ENCODE measurements at regions not wholly inside any gene's neighbourhood (a gene's known extent, or its start where the extent isn't known, plus 50 kb on each side); places are given as distances from the start of the nearest gene placed in this dataset.

GRCh38 chr10:113967126-113967525, 76.5 kb upstream of the ADRB1 start:
- DNase-seq (ENCODE audit: low spot score): no peak

- no peak for DNase-seq (ENCODE audit: low spot score)
Measured at GRCh38 chr10:113970641-113971040, 73.0 kb upstream of the ADRB1 start.

DNA sequence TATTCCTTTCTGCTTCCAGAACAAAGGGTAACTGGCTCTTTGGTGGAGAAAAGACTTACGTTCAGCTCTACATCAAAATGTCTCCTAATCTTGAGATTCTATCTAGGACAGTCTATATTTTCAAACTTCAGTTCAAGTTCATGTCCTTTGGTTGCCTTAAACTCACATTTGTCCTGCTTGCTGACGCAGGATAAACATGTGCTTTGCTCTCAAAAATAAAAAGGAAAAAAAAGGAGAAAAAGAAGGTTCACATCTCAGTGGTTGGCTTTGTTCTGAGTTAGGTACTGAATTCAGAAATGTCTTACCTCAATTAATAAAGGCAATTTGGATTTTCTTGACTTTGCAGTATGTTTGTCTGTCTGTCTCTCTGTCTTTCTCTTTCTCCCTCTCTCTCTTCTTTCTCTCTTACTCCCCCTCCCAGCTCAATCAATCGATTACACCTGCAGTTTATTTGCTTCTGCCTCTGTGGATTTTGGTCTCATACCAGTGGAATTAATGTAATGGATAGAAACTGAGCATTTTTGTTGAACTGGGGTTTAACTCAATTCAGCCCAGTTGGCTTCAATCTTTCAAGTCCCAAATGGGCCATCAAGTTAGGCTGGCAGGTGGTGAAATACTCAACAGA, 72.2 kb upstream of the ADRB1 start:
- DNase-seq (ENCODE audit: low spot score): no peak

DNA sequence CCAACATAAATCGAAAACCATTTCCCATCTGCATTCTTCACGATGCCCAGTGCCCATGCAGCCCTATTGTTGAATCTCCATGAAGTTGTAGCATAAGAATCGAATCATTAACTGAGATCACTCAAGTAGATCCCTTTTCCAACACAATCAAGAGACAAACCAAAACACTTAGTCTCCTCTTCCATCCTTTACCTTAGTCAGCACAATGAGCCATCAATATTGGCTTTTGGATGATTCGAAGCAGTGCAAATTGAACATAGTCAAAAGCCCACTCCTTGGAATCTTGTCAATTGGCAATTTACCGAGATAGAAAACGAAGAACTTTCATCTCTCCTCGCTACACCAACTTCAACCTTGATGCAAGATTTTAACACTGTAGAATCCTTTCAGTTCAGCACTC, 66.5 kb upstream of the ADRB1 start:
- no peak for DNase-seq (ENCODE audit: low spot score)

DNA sequence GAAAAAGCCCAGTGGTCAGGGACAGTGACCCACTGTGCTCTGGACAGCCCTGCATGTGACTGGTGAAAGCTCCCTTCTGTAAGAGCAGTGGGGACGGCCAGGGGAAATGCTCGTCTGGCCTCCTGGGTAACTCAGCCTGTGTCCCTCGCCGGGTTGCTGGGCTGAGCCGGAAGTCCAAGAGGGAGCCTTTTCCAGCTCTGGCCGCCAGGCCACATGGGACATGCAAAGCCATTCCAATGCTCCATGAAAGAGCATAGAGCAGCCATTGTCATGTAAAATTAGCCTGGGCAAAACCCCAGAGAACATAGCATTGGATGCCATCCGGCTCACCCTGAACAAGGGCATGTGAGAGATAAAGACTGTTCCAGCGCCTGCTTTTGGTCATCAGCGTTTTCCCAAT, 64.9 kb upstream of the ADRB1 start:
- DNase-seq (ENCODE audit: low spot score): no peak

DNA sequence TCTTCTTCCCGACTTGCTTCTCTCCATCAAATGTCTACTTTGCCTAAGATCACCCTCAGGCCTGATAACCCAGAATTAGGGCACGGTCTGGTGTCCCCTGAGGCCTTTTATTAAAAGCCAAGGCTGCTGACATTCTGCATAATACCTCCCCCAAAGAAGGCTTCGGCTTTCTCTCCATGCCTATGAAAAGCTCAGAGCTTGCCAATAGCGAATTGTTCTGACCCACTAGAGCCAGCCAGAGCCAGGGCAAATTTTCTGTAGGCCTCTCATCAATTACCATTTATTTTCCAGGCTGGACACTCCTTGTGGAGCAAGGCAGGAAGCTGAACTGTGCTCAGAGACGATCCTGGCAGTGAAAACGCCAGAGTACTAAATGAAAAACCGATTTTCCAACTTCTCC, 64.3 kb upstream of the ADRB1 start:
- DNase-seq (ENCODE audit: low spot score): no peak

GRCh38 chr10:113980408-113981087, 63.1 kb upstream of the ADRB1 start:
- peak; percentile 7 for DNase-seq (ENCODE audit: low spot score)

DNA sequence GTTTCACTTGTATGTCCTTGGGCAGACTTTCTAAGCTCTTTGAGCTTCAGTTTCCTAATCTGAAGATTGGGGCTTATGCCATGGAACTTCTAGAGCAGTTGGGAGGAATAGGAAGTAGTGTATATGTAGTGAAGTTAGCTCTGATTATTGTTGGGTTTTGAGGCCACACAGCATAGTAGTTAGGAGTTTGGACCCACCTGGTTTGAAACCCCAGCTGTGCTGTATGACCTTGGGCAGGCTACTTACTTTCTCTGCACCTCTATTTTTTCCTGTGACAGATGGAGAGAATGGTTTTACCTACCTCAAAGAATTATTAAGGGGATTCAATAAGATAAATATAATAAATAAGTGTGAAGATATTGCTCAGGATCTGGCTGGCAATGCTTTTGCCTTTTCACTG, 61.4 kb upstream of the ADRB1 start:
- no peak for DNase-seq (ENCODE audit: low spot score)

GRCh38 chr10:113982769-113983168, 60.9 kb upstream of the ADRB1 start:
- no peak for DNase-seq (ENCODE audit: low spot score)

DNA sequence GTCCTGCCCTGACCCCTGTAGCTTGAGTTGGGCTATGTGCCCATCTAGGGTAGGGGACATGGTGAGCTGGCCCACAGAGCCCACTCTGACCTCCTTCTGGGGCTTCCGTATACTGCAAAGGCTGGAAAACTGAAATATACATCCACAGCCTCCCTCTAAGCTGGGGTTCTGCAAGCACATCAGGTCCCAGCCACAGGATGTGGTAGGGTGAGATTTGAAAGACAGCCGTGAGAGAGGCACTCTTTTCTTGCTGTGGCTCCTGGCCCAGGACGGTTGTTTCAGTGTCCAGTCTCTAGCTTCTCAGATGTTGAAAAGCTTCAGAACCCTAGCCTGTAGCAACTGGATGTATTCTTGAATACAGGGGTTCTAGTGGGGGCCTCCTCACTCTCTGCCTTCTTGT, 60.1 kb upstream of the ADRB1 start:
- DNase-seq (ENCODE audit: low spot score): no peak

- DNase-seq (ENCODE audit: low spot score): no peak
Measured at GRCh38 chr10:113985297-113985844, 58.3 kb upstream of the ADRB1 start.

DNA sequence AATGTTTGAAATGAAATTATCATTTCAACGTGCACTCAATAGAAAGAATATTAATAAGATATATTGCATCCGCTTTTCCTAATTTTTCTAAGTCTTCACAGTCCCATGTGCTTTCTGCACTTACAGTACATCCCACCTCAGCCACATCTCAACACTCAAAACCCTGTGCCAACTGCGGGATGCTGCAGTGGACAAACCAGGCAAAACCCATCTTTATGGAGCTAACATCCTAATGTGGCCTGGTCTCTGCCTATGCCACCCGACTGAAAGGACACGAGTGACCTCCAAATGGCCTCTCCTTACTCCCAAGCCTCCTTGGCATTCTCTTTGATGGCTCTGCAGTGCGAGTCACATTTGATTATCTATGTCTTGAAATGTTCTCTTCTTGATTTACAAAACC, 57.4 kb upstream of the ADRB1 start:
- no peak for DNase-seq (ENCODE audit: low spot score)

DNA sequence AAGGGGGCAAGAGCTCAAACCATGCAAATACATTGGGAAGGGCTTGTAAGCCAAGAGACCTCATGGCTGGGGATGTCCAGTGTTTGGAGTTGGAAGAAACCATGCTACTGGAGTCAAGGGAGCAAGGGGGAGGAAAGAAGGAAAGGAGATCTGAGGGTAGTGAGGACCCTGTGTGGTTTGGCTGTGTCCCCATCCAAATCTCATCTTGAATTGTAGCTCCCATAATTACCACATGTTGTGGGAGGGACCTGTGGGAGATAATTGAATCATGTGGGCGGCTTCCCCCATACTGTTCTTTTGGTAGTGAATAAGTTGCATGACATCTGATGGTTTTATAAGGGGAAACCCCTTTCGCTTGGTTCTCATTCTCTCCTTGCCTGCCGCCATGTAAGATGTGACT, 56.5 kb upstream of the ADRB1 start:
- no peak for DNase-seq (ENCODE audit: low spot score)

GRCh38 chr10:113987805-113988204, 55.9 kb upstream of the ADRB1 start:
- DNase-seq (ENCODE audit: low spot score): no peak

GRCh38 chr10:113988535-113988934, 55.1 kb upstream of the ADRB1 start:
- DNase-seq (ENCODE audit: low spot score): no peak

DNA sequence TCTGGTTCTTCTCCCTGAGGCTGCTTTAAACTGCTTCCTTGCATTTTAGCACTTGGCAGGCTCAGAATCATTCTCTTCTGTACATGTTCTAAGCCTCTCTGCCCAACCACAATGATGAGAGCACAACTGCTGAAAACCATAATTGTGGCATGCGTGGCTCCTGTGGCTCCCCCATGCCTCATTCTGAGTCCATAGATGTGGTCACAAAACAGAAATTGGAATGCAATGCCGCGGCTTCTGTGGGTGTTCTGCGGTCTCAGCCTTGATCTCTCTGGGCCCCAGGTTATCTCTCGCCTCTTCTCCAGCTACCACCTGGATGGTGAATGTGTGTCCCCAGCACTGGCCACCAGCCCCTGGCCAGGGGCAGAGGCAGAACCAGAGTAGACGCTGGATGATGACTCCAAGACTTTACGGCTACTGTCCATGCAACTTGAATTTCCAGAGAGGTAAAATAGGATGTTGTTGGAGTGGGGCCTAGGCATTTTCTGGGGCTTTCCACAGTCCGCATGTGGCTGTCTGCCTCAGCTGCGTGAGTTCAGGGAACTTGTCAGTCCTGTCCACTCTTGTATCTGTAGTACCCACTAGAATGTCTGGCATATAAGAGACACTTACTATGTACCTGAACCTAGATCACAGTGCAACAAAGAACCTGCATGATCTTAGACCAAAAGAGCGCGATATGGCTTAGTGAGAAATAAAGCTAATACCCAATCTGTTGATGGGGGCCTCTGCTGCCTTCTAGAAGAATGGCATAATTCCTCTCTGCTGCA, 52.4 kb upstream of the ADRB1 start:
- DNase-seq (ENCODE audit: low spot score): no peak

- DNase-seq (ENCODE audit: low spot score): peak; percentile 3
Measured at GRCh38 chr10:113992471-113993011, 51.1 kb upstream of the ADRB1 start.

DNA sequence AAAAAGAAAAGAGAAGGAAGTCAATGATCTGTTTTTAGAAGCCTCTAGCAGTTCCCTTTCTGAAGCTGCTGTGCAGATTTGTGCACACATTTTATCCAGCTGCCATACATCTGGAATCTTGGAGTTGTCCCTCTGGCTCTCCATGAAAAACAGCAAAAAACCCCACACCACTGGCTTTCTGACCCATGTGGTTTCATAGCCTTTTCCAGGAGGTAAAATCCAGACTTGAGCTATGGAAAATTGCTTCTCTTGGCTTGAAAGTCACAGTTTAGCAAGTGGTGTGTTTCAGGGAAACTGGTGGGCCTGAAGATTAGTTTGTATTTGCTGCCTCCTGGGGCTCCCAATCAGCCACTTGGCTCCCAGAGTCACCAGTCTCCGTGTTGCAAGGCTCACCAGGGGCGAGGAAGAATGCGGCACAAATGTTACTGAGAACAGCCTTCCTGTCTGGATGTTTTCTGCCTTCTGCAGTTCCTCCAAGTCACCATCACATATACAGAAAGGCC, 50.1 kb upstream of the ADRB1 start:
- DNase-seq (ENCODE audit: low spot score): no peak
